PC-9 (cell line): ENCODE measurements at regions not wholly inside any gene's neighbourhood (a gene's known extent, or its start where the extent isn't known, plus 50 kb on each side); places are given as distances from the start of the nearest gene placed in this dataset.

Source experiments
- BruUV-seq: library from RNA; stranded (reverse); fragments of 400-500 nt; replicated peaks from 2 replicates; lab custom pipeline; 2021; lab: Mats Ljungman, UMichigan
- CTCF ChIA-PET: fragments of 300-600 bp; sonication (Branson Sonifier 250); formaldehyde crosslinking; loops from one replicate; lab custom pipeline; 2022; ENCODE audit warnings: antibody characterized with exemption; lab: Charles Lee
- POLR2A ChIA-PET: fragments of 300-600 bp; sonication (Branson Sonifier 250); formaldehyde crosslinking; loops from one replicate; lab custom pipeline; 2022; ENCODE audit warnings: antibody characterized with exemption; ENCODE audit not compliant: unreplicated experiment; lab: Charles Lee
- DNase-seq, 2 experiments: peaks; one replicate each; pipeline versions ENCODE4 v3.0.0 to v3.0.0-alpha.2; 2015 to 2022; ENCODE audit warnings: mixed read lengths in 1 of 2
- H2AFZ ChIP-seq: fragments of 200-600 bp; sonication (generic); 2 replicates; pipeline ENCODE4 v1.8.1; 2017; ENCODE audit warnings: antibody characterized with exemption
- H3F3A ChIP-seq: fragments of 200-600 bp; sonication (generic); 2 replicates; pipeline ENCODE4 v1.8.1; 2017; ENCODE audit warnings: antibody characterized with exemption, mild to moderate bottlenecking, low read depth; ENCODE audit not compliant: insufficient read depth
- H3K27ac ChIP-seq: fragments of 200-600 bp; sonication (generic); 2 replicates; pipeline ENCODE4 v1.6.1; 2016; ENCODE audit warnings: mixed run types
- H3K27me3 ChIP-seq: fragments of 200-600 bp; sonication (generic); 2 replicates; pipeline ENCODE4 v1.6.1; 2016; ENCODE audit warnings: low read depth, mixed run types; ENCODE audit not compliant: insufficient read depth
- H3K36me3 ChIP-seq: fragments of 200-600 bp; sonication (generic); 2 replicates; pipeline ENCODE4 v1.6.1; 2016; ENCODE audit warnings: low read depth, mixed run types
- H3K4me1 ChIP-seq: fragments of 200-600 bp; sonication (generic); replicated peaks from 2 replicates; pipeline ENCODE4 v1.6.1; 2016; ENCODE audit warnings: mixed run types; ENCODE audit not compliant: insufficient read depth
- H3K4me2 ChIP-seq: fragments of 200-600 bp; sonication (generic); 2 replicates; pipeline ENCODE4 v1.6.1; 2017; ENCODE audit warnings: mixed run types
- H3K4me3 ChIP-seq: fragments of 200-600 bp; sonication (generic); 2 replicates; pipeline ENCODE4 v1.6.1; 2016; ENCODE audit warnings: mixed run types
- H3K79me2 ChIP-seq: fragments of 200-600 bp; sonication (generic); 2 replicates; pipeline ENCODE4 v1.6.1; 2017; ENCODE audit warnings: low read depth, mixed run types
- H3K9me2 ChIP-seq: fragments of 200-600 bp; sonication (generic); 2 replicates; pipeline ENCODE4 v1.8.1; 2017; ENCODE audit warnings: mild to moderate bottlenecking; ENCODE audit not compliant: insufficient read depth
- H3K9me3 ChIP-seq: fragments of 200-600 bp; sonication (generic); 2 replicates; pipeline ENCODE4 v1.8.1; 2016; ENCODE audit warnings: low read depth; ENCODE audit not compliant: insufficient read depth
- H4K20me1 ChIP-seq: fragments of 200-600 bp; sonication (generic); 2 replicates; pipeline ENCODE4 v1.8.1; 2017; ENCODE audit not compliant: insufficient read depth
- EZH2 ChIP-seq: fragments of 200-600 bp; sonication (generic); IDR thresholded peaks from 2 replicates; pipeline ENCODE4 v1.8.0; 2017; ENCODE audit warnings: antibody characterized with exemption, low read depth
- intact Hi-C: fragments of 100-400 bp; cut with micrococcal nuclease; formaldehyde crosslinking; loops from one replicate; pipeline ENCODE4 v1.10.0; 2022; ENCODE audit not compliant: unreplicated experiment
- TF ChIP-seq, protein P1 (sequence below): fragments of 200-600 bp; sonication (generic); conservative IDR thresholded peaks from 2 replicates; pipeline ENCODE4 v1.6.1; 2017; ENCODE audit warnings: mixed run types, antibody characterized with exemption, mild to moderate bottlenecking, moderate library complexity

DNA sequence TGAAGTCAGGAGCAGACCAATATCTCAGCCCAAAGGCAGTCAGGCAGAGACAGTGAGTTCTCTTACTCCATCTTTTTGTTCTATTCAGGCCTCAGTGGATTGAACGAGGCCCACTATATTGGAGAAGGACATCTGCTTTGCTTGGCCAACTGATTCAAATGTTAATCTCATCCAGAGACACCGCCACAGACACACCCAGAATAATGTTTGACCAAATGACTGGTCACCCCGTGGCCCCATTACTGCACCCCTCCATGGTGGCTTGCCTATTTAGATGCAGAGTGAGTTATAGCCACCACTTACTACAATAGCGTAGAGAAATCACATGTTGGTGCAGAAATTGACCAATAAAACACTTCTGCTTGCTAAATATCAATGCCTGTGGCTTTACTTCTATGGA is 88.1 kb downstream of the HRH4 start:
- no peaks in the 10 kb centered on the region for H3F3A ChIP-seq
- H3K4me2 ChIP-seq: no peak overlapping the region
- no peak overlapping the region for H2AFZ ChIP-seq
- CTCF ChIA-PET: no interaction called here
- no peaks in the 10 kb centered on the region for H3K27me3 ChIP-seq
- no peak overlapping the region for H3K27ac ChIP-seq
- no peak overlapping the region for H3K4me3 ChIP-seq
- no peaks in the 10 kb centered on the region for H3K9me3 ChIP-seq
- no peaks in the 10 kb centered on the region for H4K20me1 ChIP-seq
- no peaks in the 10 kb centered on the region for H3K36me3 ChIP-seq
- no TSS peak for BruUV-seq
- TF ChIP-seq, protein P1, sequence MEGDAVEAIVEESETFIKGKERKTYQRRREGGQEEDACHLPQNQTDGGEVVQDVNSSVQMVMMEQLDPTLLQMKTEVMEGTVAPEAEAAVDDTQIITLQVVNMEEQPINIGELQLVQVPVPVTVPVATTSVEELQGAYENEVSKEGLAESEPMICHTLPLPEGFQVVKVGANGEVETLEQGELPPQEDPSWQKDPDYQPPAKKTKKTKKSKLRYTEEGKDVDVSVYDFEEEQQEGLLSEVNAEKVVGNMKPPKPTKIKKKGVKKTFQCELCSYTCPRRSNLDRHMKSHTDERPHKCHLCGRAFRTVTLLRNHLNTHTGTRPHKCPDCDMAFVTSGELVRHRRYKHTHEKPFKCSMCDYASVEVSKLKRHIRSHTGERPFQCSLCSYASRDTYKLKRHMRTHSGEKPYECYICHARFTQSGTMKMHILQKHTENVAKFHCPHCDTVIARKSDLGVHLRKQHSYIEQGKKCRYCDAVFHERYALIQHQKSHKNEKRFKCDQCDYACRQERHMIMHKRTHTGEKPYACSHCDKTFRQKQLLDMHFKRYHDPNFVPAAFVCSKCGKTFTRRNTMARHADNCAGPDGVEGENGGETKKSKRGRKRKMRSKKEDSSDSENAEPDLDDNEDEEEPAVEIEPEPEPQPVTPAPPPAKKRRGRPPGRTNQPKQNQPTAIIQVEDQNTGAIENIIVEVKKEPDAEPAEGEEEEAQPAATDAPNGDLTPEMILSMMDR: no peak
- no peak for TF ChIP-seq EZH2
- no peaks in the 10 kb centered on the region for H3K9me2 ChIP-seq
- no peak for DNase-seq
- intact Hi-C loops: no loop called here
- POLR2A ChIA-PET: no interaction called here
- H3K79me2 ChIP-seq: no peaks in the 10 kb centered on the region
- no peaks in the 10 kb centered on the region for H3K4me1 ChIP-seq

DNA sequence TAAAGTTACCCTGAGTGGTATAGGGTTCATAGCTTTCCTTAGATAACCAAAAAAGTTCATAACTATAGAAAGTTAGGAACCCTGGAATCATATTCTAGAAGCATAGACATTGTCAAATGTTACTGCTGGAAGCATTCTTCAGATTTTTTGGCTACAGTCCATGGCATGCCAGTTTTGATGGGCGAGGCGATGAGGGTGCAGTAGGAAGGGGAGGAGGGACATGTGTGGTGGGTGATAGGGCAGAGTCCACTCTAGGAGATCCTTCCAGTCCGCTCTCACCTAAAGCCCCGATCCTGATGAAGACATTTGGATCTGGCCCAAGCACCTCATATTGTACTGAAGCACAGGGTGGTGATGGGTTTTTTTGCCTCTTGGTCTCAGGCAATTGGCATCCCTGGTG is 91.8 kb downstream of the HRH4 start:
- no peak overlapping the region for H3K4me3 ChIP-seq
- no peaks in the 10 kb centered on the region for H3K9me3 ChIP-seq
- no peaks in the 10 kb centered on the region for H4K20me1 ChIP-seq
- no peak overlapping the region for H2AFZ ChIP-seq
- H3K36me3 ChIP-seq: no peaks in the 10 kb centered on the region
- H3K79me2 ChIP-seq: no peaks in the 10 kb centered on the region
- BruUV-seq: no TSS peak
- H3K27me3 ChIP-seq: peaks cover 4% of the 10 kb centered on the region; the same call in 1 of the 2 replicates
- H3F3A ChIP-seq: no peaks in the 10 kb centered on the region
- no peak for TF ChIP-seq EZH2
- TF ChIP-seq, protein P1: no peak
- intact Hi-C loops: no loop called here
- no peaks in the 10 kb centered on the region for H3K9me2 ChIP-seq
- no peak for DNase-seq
- H3K4me2 ChIP-seq: no peak overlapping the region
- ChIA-PET CTCF (no interaction called here), POLR2A (no interaction called here)
- no peaks in the 10 kb centered on the region for H3K4me1 ChIP-seq
- no peak overlapping the region for H3K27ac ChIP-seq

DNA sequence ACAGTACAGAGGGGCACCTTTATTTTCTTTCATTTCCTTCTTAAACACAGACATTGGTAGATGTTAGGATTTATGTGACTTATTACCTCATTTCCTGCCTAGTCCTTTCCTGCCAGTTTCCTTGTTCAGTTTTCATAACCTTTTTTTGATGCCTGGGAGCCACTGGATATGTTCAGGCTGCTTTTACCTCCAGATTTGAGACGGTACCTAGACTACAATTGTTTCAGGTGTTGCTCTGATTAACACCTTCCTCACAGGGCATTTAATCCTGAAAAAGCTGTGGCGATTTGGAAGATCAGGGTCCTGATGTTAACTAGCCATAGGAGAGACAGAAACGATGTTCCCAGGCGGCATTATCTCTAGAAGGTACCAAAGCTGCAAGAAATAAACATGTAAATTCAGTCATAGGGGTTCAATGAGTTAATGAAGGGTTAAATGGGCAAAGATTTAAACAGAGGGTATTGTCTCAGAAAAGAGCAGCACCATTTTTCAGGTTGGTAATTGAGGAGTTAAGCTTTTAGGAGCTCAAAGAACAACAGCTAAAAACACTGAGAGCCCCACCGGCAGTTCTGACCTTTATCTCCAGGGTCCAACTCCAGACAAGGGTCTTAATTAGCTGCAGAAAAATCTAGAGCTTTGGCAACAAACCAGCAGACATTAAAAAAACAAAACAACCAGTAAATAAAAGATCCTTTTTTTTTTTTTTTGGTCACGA is 93.3 kb downstream of the HRH4 start:
- no peak for TF ChIP-seq EZH2
- TF ChIP-seq, protein P1: no peak
- H3K79me2 ChIP-seq: no peaks in the 10 kb centered on the region
- ChIA-PET POLR2A (interaction anchor here (0.6 kb wide), 1 partner anchor 93 kb away, joined by 5 read pairs; the partner anchor contains the start of gene HRH4), CTCF (no interaction called here)
- intact Hi-C loops: no loop called here
- H3K4me1 ChIP-seq: no peaks in the 10 kb centered on the region
- H3K36me3 ChIP-seq: no peaks in the 10 kb centered on the region
- no peak for DNase-seq
- H2AFZ ChIP-seq: no peak overlapping the region
- no TSS peak for BruUV-seq
- peaks cover 8% of the 10 kb centered on the region; the same call in 1 of the 2 replicates for H3K27me3 ChIP-seq
- H3K9me3 ChIP-seq: no peaks in the 10 kb centered on the region
- no peaks in the 10 kb centered on the region for H3F3A ChIP-seq
- H3K27ac ChIP-seq: no peak overlapping the region
- H3K4me3 ChIP-seq: no peak overlapping the region
- H3K9me2 ChIP-seq: no peaks in the 10 kb centered on the region
- H3K4me2 ChIP-seq: no peak overlapping the region
- H4K20me1 ChIP-seq: no peaks in the 10 kb centered on the region
